Ascending aorta (tissue), 2 donors: ENCODE measurements at regions not wholly inside any gene's neighbourhood (a gene's known extent, or its start where the extent isn't known, plus 50 kb on each side); places are given as distances from the start of the nearest gene placed in this dataset.
A peak's percentile ranks its signal among the peaks of the same experiment; 100 is the strongest.
"Not testable (repeated sequence)": the region's sequence is repeated elsewhere in the genome, so short reads cannot be mapped to it uniquely, and the experiment has no call there.

Experiments used
- DNase-seq, 2 donors: peaks; one replicate each; pipeline ENCODE4 v3.0.0-alpha.2; 2019; ENCODE audit warnings: low spot score in 2 of 2
- H3K27ac ChIP-seq, 2 donors: fragments of 200-600 bp; sonication (generic); one replicate each; pipeline ENCODE4 v1.5.1; 2016 to 2017; ENCODE audit warnings: mild to moderate bottlenecking in 1 of 2
- H3K27me3 ChIP-seq: fragments of 200-600 bp; sonication (generic); one replicate; pipeline ENCODE4 v1.5.1; 2017
- H3K36me3 ChIP-seq, 2 donors: fragments of 200-600 bp; sonication (generic); one replicate each; pipeline ENCODE4 v1.5.1; 2016
- H3K4me1 ChIP-seq, 2 donors: fragments of 200-600 bp; sonication (generic); one replicate each; pipeline ENCODE4 v1.5.1; 2016 to 2017; ENCODE audit warnings: mild to moderate bottlenecking in 1 of 2
- H3K4me3 ChIP-seq, 2 donors: fragments of 200-600 bp; sonication (generic); one replicate each; pipeline ENCODE4 v1.5.1; 2016 to 2017; ENCODE audit warnings: mild to moderate bottlenecking in 1 of 2
- H3K9me3 ChIP-seq, 2 donors: fragments of 200-600 bp; sonication (generic); one replicate each; pipeline ENCODE4 v1.5.1; 2016
- CTCF ChIP-seq, 3 experiments: fragments of 200-600 bp in 2 of 3; fragments of 450-650 bp in 1 of 3; sonication (generic) in 2 of 3; IDR thresholded peaks; one replicate each; pipeline ENCODE4 v1.5.1; 2016 to 2019; ENCODE audit warnings: antibody characterized with exemption in 3 of 3, mild to moderate bottlenecking in 1 of 3, moderate library complexity in 1 of 3
- intact Hi-C: fragments of 100-400 bp; cut with DNase I; formaldehyde crosslinking; loops from one replicate; pipeline ENCODE4 v1.15.1; 2023

DNA sequence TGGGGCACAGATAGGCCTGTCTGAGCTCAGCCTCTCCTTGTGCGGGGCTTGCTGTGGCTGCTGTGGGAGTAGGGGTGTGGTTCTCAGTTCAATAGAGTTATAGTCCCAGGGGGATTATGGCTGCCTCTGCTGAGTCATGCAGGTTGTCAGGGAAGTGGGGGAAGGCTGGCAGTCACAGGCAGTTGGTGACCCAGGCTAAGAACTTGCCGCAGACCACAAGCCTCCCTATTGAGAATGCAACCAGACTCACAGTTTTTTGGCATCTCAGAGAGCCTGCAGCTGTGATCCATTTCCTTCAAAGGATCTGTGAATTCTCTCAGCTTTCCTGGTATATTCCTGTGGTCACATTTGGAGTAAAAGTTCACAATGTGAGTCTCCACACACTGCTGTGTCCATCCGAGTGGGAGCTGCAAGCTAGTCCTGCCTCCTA is 364.9 kb downstream of the ZNF674 start:
- TF ChIP-seq CTCF (IDR thresholded peaks at IDR 0.05): no peak
- no peak for DNase-seq
- Histone ChIP-seq H3K27me3 (no peaks in the 10 kb centered on the region), H3K9me3 (no peaks in the 10 kb centered on the region), H3K4me1 (no peaks in the 10 kb centered on the region), H3K27ac (no peak overlapping the region), H3K4me3 (no peak overlapping the region), H3K36me3 (no peaks in the 10 kb centered on the region)
- intact Hi-C loops: no loop called here

- H3K36me3 ChIP-seq: no peaks in the 10 kb centered on the region
- H3K9me3 ChIP-seq: no peaks in the 10 kb centered on the region
- H3K27ac ChIP-seq: no peak overlapping the region
- no peak overlapping the region for H3K4me3 ChIP-seq
- H3K27me3 ChIP-seq: no peaks in the 10 kb centered on the region
- no peaks in the 10 kb centered on the region for H3K4me1 ChIP-seq
- intact Hi-C loops: no loop called here
- no peak for DNase-seq
- TF ChIP-seq CTCF (IDR thresholded peaks at IDR 0.05): no peak
Observed at GRCh38 chrX:46179748-46180147, 365.5 kb downstream of the ZNF674 start.

GRCh38 chrX:46178763-46179162 is 366.5 kb downstream of the ZNF674 start:
- intact Hi-C loops: no loop called here
- H3K27me3 ChIP-seq: no peaks in the 10 kb centered on the region
- H3K27ac ChIP-seq: no peak overlapping the region
- H3K36me3 ChIP-seq: no peaks in the 10 kb centered on the region
- H3K9me3 ChIP-seq: no peaks in the 10 kb centered on the region
- TF ChIP-seq CTCF (IDR thresholded peaks at IDR 0.05): no peak
- H3K4me1 ChIP-seq: no peaks in the 10 kb centered on the region
- DNase-seq: no peak
- H3K4me3 ChIP-seq: no peak overlapping the region

DNA sequence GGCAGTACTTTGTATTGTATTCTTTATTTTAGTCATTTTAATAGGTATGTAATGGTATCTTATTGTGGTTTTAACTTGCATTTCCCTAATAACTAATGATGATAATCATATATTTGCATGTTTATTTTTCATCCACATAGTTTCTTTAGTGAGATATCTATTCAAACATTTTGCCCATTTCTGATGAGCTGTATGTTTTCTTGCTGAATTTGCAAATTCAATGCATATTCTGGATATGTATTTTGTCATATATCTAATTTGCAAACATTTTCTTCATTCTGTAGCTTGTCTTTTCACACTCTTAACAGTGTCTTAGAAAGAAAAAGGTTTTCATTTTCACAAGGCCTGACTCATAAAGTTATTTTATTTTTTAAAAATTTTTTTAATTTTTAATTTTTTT is 372.1 kb downstream of the ZNF674 start:
- H3K4me1 ChIP-seq: no peaks in the 10 kb centered on the region
- TF ChIP-seq CTCF (IDR thresholded peaks at IDR 0.05): no peak
- H3K27ac ChIP-seq: no peak overlapping the region
- no peak for DNase-seq
- H3K9me3 ChIP-seq: peaks cover 0 to 10% of the 10 kb centered on the region in 2 donors
- H3K4me3 ChIP-seq: no peak overlapping the region
- intact Hi-C loops: no loop called here
- H3K36me3 ChIP-seq: no peaks in the 10 kb centered on the region
- H3K27me3 ChIP-seq: no peaks in the 10 kb centered on the region

- H3K27ac ChIP-seq, H3K4me1 ChIP-seq, H3K36me3 ChIP-seq, DNase-seq, H3K27me3 ChIP-seq, H3K4me3 ChIP-seq, intact Hi-C loops: not testable (repeated sequence)
- H3K9me3 ChIP-seq: peaks cover 0 to 10% of the 10 kb centered on the region in 2 donors
Observed at GRCh38 chrX:46171457-46171856, 373.8 kb downstream of the ZNF674 start.

GRCh38 chrX:46169808-46170207 is 375.4 kb downstream of the ZNF674 start:
- Histone ChIP-seq H3K9me3 (peaks cover 0 to 10% of the 10 kb centered on the region in 2 donors), H3K4me3 (no peak overlapping the region), H3K36me3 (no peaks in the 10 kb centered on the region), H3K27me3 (no peaks in the 10 kb centered on the region), H3K27ac (peak overlapping the region in 1 of 2 donors; percentile 50), H3K4me1 (peaks cover 0 to 3% of the 10 kb centered on the region in 2 donors)
- intact Hi-C loops: loop anchor here (10.0 kb wide), 1 partner anchor 155 kb away; no protein-coding TSS in a partner anchor
- TF ChIP-seq CTCF (IDR thresholded peaks at IDR 0.05): no peak
- no peak for DNase-seq
